Esophagus squamous epithelium (tissue), 4 donors: ENCODE measurements at regions not wholly inside any gene's neighbourhood (a gene's known extent, or its start where the extent isn't known, plus 50 kb on each side); places are given as distances from the start of the nearest gene placed in this dataset.

Experiments
- CTCF ChIP-seq, 6 experiments: fragments of 450-650 bp in 4 of 6; fragments of 200-600 bp in 2 of 6; sonication (generic) in 2 of 6; IDR thresholded peaks; one replicate each; pipeline ENCODE4 v1.5.1; 2016 to 2019; ENCODE audit warnings: antibody characterized with exemption in 6 of 6, mild to moderate bottlenecking in 4 of 6, moderate library complexity in 4 of 6
- POLR2A ChIP-seq, 4 donors: fragments of 450-650 bp; IDR thresholded peaks; one replicate each; pipeline ENCODE4 v1.6.1; 2017; ENCODE audit warnings: antibody characterized with exemption in 4 of 4, mild to moderate bottlenecking in 4 of 4, moderate library complexity in 3 of 4

DNA sequence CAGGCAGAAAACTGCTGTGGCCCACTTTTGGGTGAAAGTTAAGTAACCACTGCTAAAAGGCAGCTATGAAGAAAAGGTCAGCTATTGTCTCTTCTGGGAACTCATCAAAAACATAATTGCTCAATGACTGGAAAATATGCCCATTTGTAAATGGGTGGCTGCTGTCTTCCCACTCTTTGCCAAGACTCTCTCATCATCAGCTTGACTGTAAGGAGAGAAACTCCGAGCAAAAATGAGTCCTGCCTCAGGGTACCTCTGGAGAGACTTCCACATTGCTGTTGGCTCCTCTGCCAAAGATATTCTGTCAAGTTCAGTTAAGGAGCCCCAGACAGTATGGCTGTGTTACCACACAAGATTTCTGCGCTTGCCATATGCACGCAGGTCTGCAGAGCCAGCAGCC, 138.7 kb downstream of the BBOX1 start:
- TF ChIP-seq CTCF (IDR thresholded peaks at IDR 0.05) = no peak
- no peak for TF ChIP-seq POLR2A (IDR thresholded peaks at IDR 0.05)
